ENCODE measurements at regions not wholly inside any gene's neighbourhood (a gene's known extent, or its start where the extent isn't known, plus 50 kb on each side); places are given as distances from the start of the nearest gene placed in this dataset.

DNA sequence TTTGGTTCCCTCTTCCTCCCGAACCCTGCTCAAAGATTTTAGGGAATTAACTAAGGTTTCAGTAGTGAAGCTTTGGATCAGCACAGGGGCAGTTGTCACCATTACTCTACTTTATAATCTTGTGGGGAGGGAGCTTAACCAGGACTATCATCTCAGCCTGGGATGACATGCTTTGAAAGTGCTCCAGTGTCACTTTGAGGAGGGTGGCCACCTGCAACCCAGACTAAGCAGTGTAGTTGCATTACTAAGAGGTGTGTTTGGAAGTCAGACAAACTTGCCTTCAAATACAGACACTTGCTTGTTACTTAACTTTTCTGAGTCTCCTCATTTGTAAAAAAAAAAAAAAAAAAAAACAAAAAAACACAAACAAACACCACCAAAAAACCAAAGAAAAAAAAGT lies 340.3 kb upstream of the TBL1XR1 start:
- no peak for DNase-seq (ENCODE audit: unreplicated experiment)
- BruUV-seq (replicated peaks) = no TSS peak
- ChIA-PET POLR2A (interaction anchor here (1.5 kb wide), 1 partner anchor 16 kb away, joined by 4 read pairs; no protein-coding TSS in a partner anchor), CTCF (interaction anchor here (0.8 to 1.0 kb wide), 2 partner anchors 10 to 17 kb away, joined by 3 to 6 read pairs; no protein-coding TSS in a partner anchor)
- H3K36me3 Mint-ChIP-seq (ENCODE audit: insufficient read depth, unreplicated experiment) = no peaks in the 10 kb centered on the region
- TF ChIP-seq, protein P1, sequence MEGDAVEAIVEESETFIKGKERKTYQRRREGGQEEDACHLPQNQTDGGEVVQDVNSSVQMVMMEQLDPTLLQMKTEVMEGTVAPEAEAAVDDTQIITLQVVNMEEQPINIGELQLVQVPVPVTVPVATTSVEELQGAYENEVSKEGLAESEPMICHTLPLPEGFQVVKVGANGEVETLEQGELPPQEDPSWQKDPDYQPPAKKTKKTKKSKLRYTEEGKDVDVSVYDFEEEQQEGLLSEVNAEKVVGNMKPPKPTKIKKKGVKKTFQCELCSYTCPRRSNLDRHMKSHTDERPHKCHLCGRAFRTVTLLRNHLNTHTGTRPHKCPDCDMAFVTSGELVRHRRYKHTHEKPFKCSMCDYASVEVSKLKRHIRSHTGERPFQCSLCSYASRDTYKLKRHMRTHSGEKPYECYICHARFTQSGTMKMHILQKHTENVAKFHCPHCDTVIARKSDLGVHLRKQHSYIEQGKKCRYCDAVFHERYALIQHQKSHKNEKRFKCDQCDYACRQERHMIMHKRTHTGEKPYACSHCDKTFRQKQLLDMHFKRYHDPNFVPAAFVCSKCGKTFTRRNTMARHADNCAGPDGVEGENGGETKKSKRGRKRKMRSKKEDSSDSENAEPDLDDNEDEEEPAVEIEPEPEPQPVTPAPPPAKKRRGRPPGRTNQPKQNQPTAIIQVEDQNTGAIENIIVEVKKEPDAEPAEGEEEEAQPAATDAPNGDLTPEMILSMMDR (IDR thresholded peaks at IDR 0.05; ENCODE audit: unreplicated experiment) = no peak
- no peak overlapping the region for H3K27ac Mint-ChIP-seq (ENCODE audit: low read depth, unreplicated experiment)
- H3K4me1 Mint-ChIP-seq (ENCODE audit: insufficient read depth, unreplicated experiment) = no peaks in the 10 kb centered on the region
- H3K27me3 Mint-ChIP-seq (ENCODE audit: insufficient read depth, unreplicated experiment) = no peaks in the 10 kb centered on the region
- no peaks in the 10 kb centered on the region for H3K9me3 Mint-ChIP-seq (ENCODE audit: unreplicated experiment)
- no peak overlapping the region for H3K4me3 Mint-ChIP-seq (ENCODE audit: unreplicated experiment)
- intact Hi-C loops (cut with micrococcal nuclease) = no loop called here

DNA sequence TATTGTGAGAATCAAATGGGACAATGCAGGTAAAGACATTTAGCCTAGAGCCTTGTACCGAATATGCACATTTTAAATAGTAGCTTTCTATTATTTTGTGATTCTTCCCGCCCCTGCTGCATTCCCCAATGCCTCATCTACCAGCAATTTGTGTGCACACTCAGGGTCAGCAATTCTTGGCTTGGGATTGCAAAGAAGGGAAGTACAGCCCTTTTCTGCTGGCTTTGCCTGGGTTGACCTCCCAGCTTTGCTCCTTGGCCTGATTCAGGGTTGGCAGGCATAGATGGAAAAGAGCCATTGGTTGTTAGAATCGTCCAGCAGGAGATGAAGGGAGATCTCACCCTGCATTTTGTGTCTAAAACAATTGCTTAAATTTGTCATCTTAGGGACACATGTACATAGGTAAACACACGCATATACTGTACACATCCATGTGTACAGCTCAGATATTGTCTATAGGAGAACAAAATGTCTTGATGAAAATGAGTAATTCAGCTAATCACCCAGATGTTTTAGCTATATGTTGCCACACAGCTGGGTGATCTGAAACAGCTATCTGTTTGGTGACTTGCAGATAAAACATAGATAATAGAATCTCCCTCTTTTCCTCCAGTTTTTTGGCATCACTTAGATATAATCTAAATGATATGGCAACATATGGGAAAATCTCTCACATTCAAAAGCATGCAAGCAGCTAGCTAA lies 340.9 kb upstream of the TBL1XR1 start:
- no TSS peak for BruUV-seq (replicated peaks)
- no peaks in the 10 kb centered on the region for H3K9me3 Mint-ChIP-seq (ENCODE audit: unreplicated experiment)
- no peak overlapping the region for H3K4me3 Mint-ChIP-seq (ENCODE audit: unreplicated experiment)
- no peaks in the 10 kb centered on the region for H3K27me3 Mint-ChIP-seq (ENCODE audit: insufficient read depth, unreplicated experiment)
- no peak overlapping the region for H3K27ac Mint-ChIP-seq (ENCODE audit: low read depth, unreplicated experiment)
- TF ChIP-seq, protein P1 (IDR thresholded peaks at IDR 0.05; ENCODE audit: unreplicated experiment) = no peak
- intact Hi-C loops (cut with micrococcal nuclease) = no loop called here
- ChIA-PET POLR2A (interaction anchor here (1.5 kb wide), 1 partner anchor 15 kb away, joined by 4 read pairs; no protein-coding TSS in a partner anchor), CTCF (interaction anchor here (0.8 to 1.0 kb wide), 2 partner anchors 9 to 17 kb away, joined by 3 to 6 read pairs; no protein-coding TSS in a partner anchor)
- H3K4me1 Mint-ChIP-seq (ENCODE audit: insufficient read depth, unreplicated experiment) = no peaks in the 10 kb centered on the region
- DNase-seq (ENCODE audit: unreplicated experiment) = no peak
- H3K36me3 Mint-ChIP-seq (ENCODE audit: insufficient read depth, unreplicated experiment) = no peaks in the 10 kb centered on the region

DNA sequence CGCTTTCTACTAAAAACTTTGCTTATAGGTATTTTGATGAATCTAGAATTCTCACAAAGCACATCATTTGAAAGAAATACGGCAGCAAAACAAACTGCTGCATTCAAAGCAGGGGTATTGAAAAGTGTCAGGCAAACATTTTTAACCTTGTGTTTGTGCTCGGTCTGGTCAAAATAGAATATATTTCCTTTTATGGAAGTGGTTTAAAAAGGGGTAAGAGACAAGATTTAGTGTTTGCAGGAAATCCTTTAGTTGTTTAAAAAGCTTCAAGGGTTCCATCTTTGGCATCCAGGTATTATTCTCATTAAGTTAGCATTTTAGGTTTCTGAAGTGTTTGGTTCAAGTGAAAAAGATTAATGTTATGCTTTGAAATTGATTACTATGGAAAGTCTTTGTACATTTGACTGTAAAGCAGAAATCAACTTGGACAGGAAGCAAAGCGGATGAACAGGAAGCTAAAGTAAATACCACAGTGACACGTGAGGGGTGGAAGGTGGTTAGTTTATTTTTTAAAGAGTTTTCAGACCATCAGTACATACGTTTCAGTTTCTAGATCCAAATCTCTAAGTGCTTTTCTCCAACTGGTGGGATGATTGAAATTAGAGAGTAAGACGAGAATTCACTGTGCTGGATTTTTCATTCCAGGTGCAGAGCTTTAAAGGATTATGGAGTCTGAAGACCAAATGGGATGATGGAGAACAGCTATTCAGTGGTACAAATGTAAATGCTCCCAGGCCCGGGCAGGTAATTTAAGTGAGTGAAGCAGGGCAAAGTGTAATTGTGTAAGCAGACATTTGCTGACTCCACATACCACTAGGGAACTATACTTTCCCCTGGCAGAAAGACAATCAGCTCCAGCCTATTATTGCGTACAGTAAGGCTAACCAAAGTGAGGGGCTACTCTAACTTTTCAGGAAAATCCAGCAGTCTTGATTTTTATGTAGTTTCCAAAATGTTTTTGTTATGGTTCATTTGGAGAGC lies 341.8 kb upstream of the TBL1XR1 start:
- H3K4me1 Mint-ChIP-seq (ENCODE audit: insufficient read depth, unreplicated experiment) = no peaks in the 10 kb centered on the region
- H3K27me3 Mint-ChIP-seq (ENCODE audit: insufficient read depth, unreplicated experiment) = no peaks in the 10 kb centered on the region
- POLR2A ChIA-PET = interaction anchor here (0.8 to 1.5 kb wide), 2 partner anchors 8 to 15 kb away, joined by 3 to 4 read pairs; no protein-coding TSS in a partner anchor
- TF ChIP-seq, protein P1 (IDR thresholded peaks at IDR 0.05; ENCODE audit: unreplicated experiment) = no peak
- BruUV-seq (replicated peaks) = no TSS peak
- H3K36me3 Mint-ChIP-seq (ENCODE audit: insufficient read depth, unreplicated experiment) = no peaks in the 10 kb centered on the region
- H3K4me3 Mint-ChIP-seq (ENCODE audit: unreplicated experiment) = no peak overlapping the region
- DNase-seq (ENCODE audit: unreplicated experiment) = no peak
- CTCF ChIA-PET = no interaction called here
- intact Hi-C loops (cut with micrococcal nuclease) = no loop called here
- no peaks in the 10 kb centered on the region for H3K9me3 Mint-ChIP-seq (ENCODE audit: unreplicated experiment)
- H3K27ac Mint-ChIP-seq (ENCODE audit: low read depth, unreplicated experiment) = no peak overlapping the region

DNA sequence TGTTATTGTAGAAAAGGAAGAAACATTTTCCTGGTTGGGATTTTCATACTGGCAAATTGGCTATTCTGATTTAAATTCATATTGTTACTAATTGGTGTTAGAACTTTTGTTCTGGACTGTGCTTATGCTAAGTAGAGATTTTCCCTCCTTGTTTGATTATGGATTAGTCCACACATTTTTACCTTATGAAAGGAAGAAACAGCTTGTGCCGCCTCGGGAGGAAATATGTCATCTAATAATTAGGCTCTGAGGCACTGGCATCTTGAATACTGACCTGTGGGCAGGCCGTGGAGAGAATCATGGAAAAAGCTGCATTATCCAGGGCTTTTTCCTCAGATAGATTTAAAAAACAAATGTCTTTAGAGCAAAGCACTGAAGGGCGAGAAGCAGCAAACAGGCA lies 344.3 kb upstream of the TBL1XR1 start:
- intact Hi-C loops (cut with micrococcal nuclease) = no loop called here
- Mint-ChIP-seq H3K27ac (ENCODE audit: low read depth, unreplicated experiment) (no peak overlapping the region), H3K27me3 (ENCODE audit: insufficient read depth, unreplicated experiment) (no peaks in the 10 kb centered on the region), H3K9me3 (ENCODE audit: unreplicated experiment) (no peaks in the 10 kb centered on the region), H3K4me1 (ENCODE audit: insufficient read depth, unreplicated experiment) (no peaks in the 10 kb centered on the region), H3K36me3 (ENCODE audit: insufficient read depth, unreplicated experiment) (no peaks in the 10 kb centered on the region), H3K4me3 (ENCODE audit: unreplicated experiment) (no peak overlapping the region)
- no peak for DNase-seq (ENCODE audit: unreplicated experiment)
- ChIA-PET CTCF (no interaction called here), POLR2A (no interaction called here)
- no TSS peak for BruUV-seq (replicated peaks)
- TF ChIP-seq, protein P1 (IDR thresholded peaks at IDR 0.05; ENCODE audit: unreplicated experiment) = no peak
